Left renal pelvis (tissue), 4 donors: ENCODE measurements at regions not wholly inside any gene's neighbourhood (a gene's known extent, or its start where the extent isn't known, plus 50 kb on each side); places are given as distances from the start of the nearest gene placed in this dataset.
"Not testable (repeated sequence)": the region's sequence is repeated elsewhere in the genome, so short reads cannot be mapped to it uniquely, and the experiment has no call there.

Experiments
- DNase-seq, 4 donors: peaks; one replicate each; pipeline ENCODE4 v3.0.0-alpha.2; 2013; ENCODE audit warnings: low read depth in 4 of 4, low spot score in 3 of 4

GRCh38 chr6:159529934-159530333, 163.1 kb downstream of the SOD2 start:
- no peak for DNase-seq

GRCh38 chr6:159527351-159527750, 165.7 kb downstream of the SOD2 start:
- DNase-seq, result no peak

GRCh38 chr6:159525445-159526025, 167.5 kb downstream of the SOD2 start:
- DNase-seq, result no peak

GRCh38 chr6:159522877-159523547, 170.0 kb downstream of the SOD2 start:
- no peak for DNase-seq

- DNase-seq, result no peak
Measured at GRCh38 chr6:159521962-159522361, 171.1 kb downstream of the SOD2 start.

GRCh38 chr6:159520002-159520401, 173.0 kb downstream of the SOD2 start:
- DNase-seq, result no peak

GRCh38 chr6:159515811-159516210, 177.2 kb downstream of the SOD2 start:
- not testable (repeated sequence) for DNase-seq

GRCh38 chr6:159513914-159514313, 179.1 kb downstream of the SOD2 start:
- no peak for DNase-seq

GRCh38 chr6:159513074-159513720, 179.8 kb downstream of the SOD2 start:
- no peak for DNase-seq

- DNase-seq, result no peak
Measured at GRCh38 chr6:159512571-159512970, 180.5 kb downstream of the SOD2 start.

GRCh38 chr6:159512104-159512503, 180.9 kb downstream of the SOD2 start:
- no peak for DNase-seq

GRCh38 chr6:159510141-159510540, 182.9 kb downstream of the SOD2 start:
- DNase-seq, result no peak

- no peak for DNase-seq
Measured at GRCh38 chr6:159508931-159509330, 184.1 kb downstream of the SOD2 start.

- DNase-seq, result no peak
Measured at GRCh38 chr6:159506048-159506447, 187.0 kb downstream of the SOD2 start.

GRCh38 chr6:159505140-159505922, 187.7 kb downstream of the SOD2 start:
- no peak for DNase-seq

- DNase-seq, result no peak
Measured at GRCh38 chr6:159501558-159501957, 191.5 kb downstream of the SOD2 start.

GRCh38 chr6:159499034-159499433, 194.0 kb downstream of the SOD2 start:
- no peak for DNase-seq

- no peak for DNase-seq
Measured at GRCh38 chr6:159494586-159494972, 198.5 kb downstream of the SOD2 start.

GRCh38 chr6:159493898-159494585, 199.0 kb downstream of the SOD2 start:
- DNase-seq, result no peak

GRCh38 chr6:159493231-159493897, 199.7 kb downstream of the SOD2 start:
- no peak for DNase-seq
